SJSA1 (cell line): ENCODE measurements at regions not wholly inside any gene's neighbourhood (a gene's known extent, or its start where the extent isn't known, plus 50 kb on each side); places are given as distances from the start of the nearest gene placed in this dataset.
"Not testable (repeated sequence)": the region's sequence is repeated elsewhere in the genome, so short reads cannot be mapped to it uniquely, and the experiment has no call there.

Experiments used
- DNase-seq, 2 experiments: peaks; one replicate each; pipeline ENCODE4 v3.0.0-alpha.2; 2015 to 2020; ENCODE audit warnings: low spot score in 2 of 2, low read depth in 1 of 2
- H3K27ac ChIP-seq: fragments of 250-450 bp; sonication (Bioruptor Pico); 2 replicates; pipeline ENCODE4 v1.5.1; 2020; ENCODE audit warnings: mild to moderate bottlenecking, moderate library complexity
- H3K27me3 ChIP-seq: fragments of 250-450 bp; sonication (Bioruptor Pico); replicated peaks from 2 replicates; pipeline ENCODE4 v1.5.1; 2020; ENCODE audit warnings: mild to moderate bottlenecking, moderate library complexity
- H3K36me3 ChIP-seq: fragments of 250-450 bp; sonication (Bioruptor Pico); 2 replicates; pipeline ENCODE4 v1.5.1; 2020; ENCODE audit warnings: mild to moderate bottlenecking
- H3K4me1 ChIP-seq: fragments of 250-450 bp; sonication (Bioruptor Pico); replicated peaks from 2 replicates; pipeline ENCODE4 v1.6.1; 2021; ENCODE audit warnings: mild to moderate bottlenecking
- H3K4me3 ChIP-seq: fragments of 250-450 bp; sonication (Bioruptor Pico); 2 replicates; pipeline ENCODE4 v1.5.1; 2020; ENCODE audit warnings: mild to moderate bottlenecking
- H3K9me3 ChIP-seq: fragments of 250-450 bp; sonication (Bioruptor Pico); replicated peaks from 2 replicates; pipeline ENCODE4 v1.5.1; 2020; ENCODE audit warnings: mild to moderate bottlenecking

GRCh38 chr20:51271289-51271688 is 248.4 kb upstream of the KCNG1 start:
- DNase-seq, H3K27ac ChIP-seq, H3K9me3 ChIP-seq, H3K4me3 ChIP-seq, H3K27me3 ChIP-seq, H3K4me1 ChIP-seq, H3K36me3 ChIP-seq: not testable (repeated sequence)

GRCh38 chr20:51269671-51270070 is 246.8 kb upstream of the KCNG1 start:
- no peak for DNase-seq
- Histone ChIP-seq H3K4me1 (no peaks in the 10 kb centered on the region), H3K27ac (no peak overlapping the region), H3K9me3 (0 out of 2 replicates have a peak, but pooled peaks cover 3% of the 10 kb centered on the region), H3K36me3 (no peaks in the 10 kb centered on the region), H3K27me3 (no peaks in the 10 kb centered on the region; the same call in 1 of the 2 replicates), H3K4me3 (no peak overlapping the region)

DNA sequence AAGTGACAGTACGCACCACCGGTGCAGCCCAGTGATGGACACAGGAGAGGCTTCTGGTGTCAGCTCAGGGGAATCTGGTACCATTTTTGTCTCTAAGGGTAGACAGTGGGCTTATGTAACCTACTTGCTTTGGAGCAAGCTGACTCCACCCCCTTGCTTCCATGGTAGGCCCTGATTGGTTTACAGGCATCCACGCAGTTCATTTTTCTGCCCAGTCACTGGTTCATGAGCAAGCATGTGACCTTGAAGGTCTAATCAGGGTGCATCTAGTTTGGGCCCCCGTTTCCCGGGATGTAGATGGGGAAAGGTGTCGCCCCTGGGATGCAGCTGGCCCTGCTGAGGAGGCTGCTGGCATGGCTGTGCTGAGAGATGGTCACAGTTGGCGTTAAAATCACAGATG is 244.8 kb upstream of the KCNG1 start:
- Histone ChIP-seq H3K4me1 (no peaks in the 10 kb centered on the region), H3K27ac (no peak overlapping the region), H3K27me3 (peaks cover 4% of the 10 kb centered on the region; the same call in 1 of the 2 replicates), H3K9me3 (0 out of 2 replicates have a peak, but pooled peaks cover 5% of the 10 kb centered on the region), H3K36me3 (no peaks in the 10 kb centered on the region), H3K4me3 (no peak overlapping the region)
- DNase-seq = no peak

GRCh38 chr20:51266353-51266752 is 243.4 kb upstream of the KCNG1 start:
- DNase-seq = no peak
- H3K36me3 ChIP-seq = no peaks in the 10 kb centered on the region
- H3K27ac ChIP-seq = no peak overlapping the region
- H3K4me3 ChIP-seq = no peak overlapping the region
- 0 out of 2 replicates have a peak, but pooled peaks cover 5% of the 10 kb centered on the region for H3K9me3 ChIP-seq
- H3K4me1 ChIP-seq = no peaks in the 10 kb centered on the region
- H3K27me3 ChIP-seq = peaks cover 4% of the 10 kb centered on the region; the same call in 1 of the 2 replicates

- Histone ChIP-seq H3K4me3 (no peak overlapping the region), H3K36me3 (no peaks in the 10 kb centered on the region), H3K9me3 (0 out of 2 replicates have a peak, but pooled peaks cover 5% of the 10 kb centered on the region), H3K27ac (no peak overlapping the region), H3K27me3 (peaks cover 4% of the 10 kb centered on the region; the same call in 1 of the 2 replicates), H3K4me1 (no peaks in the 10 kb centered on the region)
- no peak for DNase-seq
These were observed 242.5 kb upstream of the KCNG1 start for GRCh38 chr20:51265361-51265760.

DNA sequence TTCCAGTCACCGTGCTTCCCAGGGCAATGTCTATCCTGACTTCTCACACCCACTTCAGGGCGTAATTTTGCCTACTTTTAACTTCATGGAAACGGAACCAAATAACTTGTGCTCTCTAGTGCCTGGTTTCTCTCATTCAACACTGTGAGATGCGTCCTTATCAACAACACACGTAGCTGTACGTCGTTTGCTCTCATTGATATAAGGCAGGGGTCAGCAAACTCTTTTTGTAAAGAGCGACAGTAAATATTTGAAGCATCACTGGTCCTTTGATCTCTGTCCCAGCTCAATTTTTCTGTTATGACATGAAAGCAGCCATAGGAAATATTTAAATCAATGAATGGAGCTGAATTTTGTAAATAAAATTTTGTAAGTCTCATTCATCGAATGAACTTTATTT is 239.3 kb upstream of the KCNG1 start:
- H3K36me3 ChIP-seq = no peaks in the 10 kb centered on the region
- peaks cover 4% of the 10 kb centered on the region; the same call in 1 of the 2 replicates for H3K27me3 ChIP-seq
- no peak overlapping the region for H3K4me3 ChIP-seq
- H3K27ac ChIP-seq = no peak overlapping the region
- H3K4me1 ChIP-seq = no peaks in the 10 kb centered on the region
- DNase-seq = no peak
- 0 out of 2 replicates have a peak, but pooled peaks cover 5% of the 10 kb centered on the region for H3K9me3 ChIP-seq

- H3K4me1 ChIP-seq = no peaks in the 10 kb centered on the region
- no peak overlapping the region for H3K27ac ChIP-seq
- H3K9me3 ChIP-seq = no peaks in the 10 kb centered on the region
- H3K36me3 ChIP-seq = no peaks in the 10 kb centered on the region
- no peak overlapping the region for H3K4me3 ChIP-seq
- DNase-seq = no peak
- H3K27me3 ChIP-seq = peaks cover 8% of the 10 kb centered on the region; the same call in 1 of the 2 replicates
These were observed 236.5 kb upstream of the KCNG1 start for GRCh38 chr20:51259455-51259854.

DNA sequence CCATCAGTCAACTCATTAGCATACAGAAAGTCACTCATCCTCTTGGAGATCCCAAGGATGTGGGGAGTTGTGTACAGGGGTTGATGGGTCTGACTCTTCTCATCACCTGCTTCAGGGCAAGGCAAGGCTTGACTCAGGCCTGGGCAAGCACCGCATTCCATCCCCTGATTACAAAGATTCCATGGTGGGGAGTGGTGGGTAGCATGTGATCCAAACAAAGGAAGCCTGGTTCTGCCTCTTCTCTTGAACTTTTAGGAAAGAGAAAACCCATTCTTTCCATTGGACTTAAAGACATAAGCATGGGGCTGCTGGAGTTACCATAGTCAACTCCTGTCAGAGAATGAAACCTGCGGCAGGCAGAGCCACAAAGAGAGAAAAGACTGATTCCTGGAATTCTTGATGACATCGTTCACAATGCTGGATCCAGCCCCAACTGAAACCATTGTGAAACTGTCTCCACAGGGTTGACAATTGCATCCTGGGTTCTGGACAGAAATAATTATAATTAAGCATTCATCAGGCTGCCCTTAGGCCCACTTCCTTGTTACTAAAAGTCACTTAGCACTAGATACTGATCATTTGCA is 235.8 kb upstream of the KCNG1 start:
- H3K4me1 ChIP-seq = no peaks in the 10 kb centered on the region
- no peaks in the 10 kb centered on the region for H3K36me3 ChIP-seq
- no peak overlapping the region for H3K27ac ChIP-seq
- H3K4me3 ChIP-seq = no peak overlapping the region
- H3K27me3 ChIP-seq = peaks cover 8% of the 10 kb centered on the region; the same call in 1 of the 2 replicates
- H3K9me3 ChIP-seq = no peaks in the 10 kb centered on the region
- no peak for DNase-seq

- Histone ChIP-seq H3K27ac (no peak overlapping the region), H3K36me3 (no peaks in the 10 kb centered on the region), H3K4me1 (no peaks in the 10 kb centered on the region), H3K27me3 (0 out of 2 replicates have a peak, but pooled peaks cover 8% of the 10 kb centered on the region), H3K9me3 (no peaks in the 10 kb centered on the region; the same call in 1 of the 2 replicates), H3K4me3 (no peak overlapping the region)
- no peak for DNase-seq
These were observed 232.5 kb upstream of the KCNG1 start for GRCh38 chr20:51255417-51255816.

DNA sequence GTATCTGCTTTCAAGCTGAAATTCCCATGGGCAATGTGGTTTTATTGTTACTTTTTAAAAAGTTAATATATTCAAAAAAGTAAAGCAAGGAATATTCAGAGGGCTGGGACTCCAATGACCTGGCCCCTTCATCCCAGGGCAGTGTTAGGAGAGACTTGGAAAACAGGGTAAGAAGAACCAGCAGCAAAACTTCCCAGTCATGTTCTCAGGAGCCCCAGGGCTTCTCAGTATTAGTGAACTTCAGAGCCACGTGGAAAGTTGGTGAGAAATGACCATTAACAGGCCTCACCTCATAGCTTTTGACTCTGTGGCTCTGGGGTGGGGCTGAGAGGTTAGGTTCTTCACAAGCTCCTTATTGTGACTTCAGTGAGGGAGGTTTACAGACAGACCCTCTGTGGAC is 230.4 kb upstream of the KCNG1 start:
- Histone ChIP-seq H3K4me3 (no peak overlapping the region), H3K36me3 (no peaks in the 10 kb centered on the region), H3K27ac (no peak overlapping the region), H3K4me1 (no peaks in the 10 kb centered on the region), H3K27me3 (peaks cover 8% of the 10 kb centered on the region; the same call in 1 of the 2 replicates), H3K9me3 (no peaks in the 10 kb centered on the region; the same call in 1 of the 2 replicates)
- no peak for DNase-seq

- H3K27ac ChIP-seq = no peak overlapping the region
- no peaks in the 10 kb centered on the region for H3K36me3 ChIP-seq
- H3K27me3 ChIP-seq = peaks cover 7% of the 10 kb centered on the region
- H3K4me1 ChIP-seq = no peaks in the 10 kb centered on the region
- no peak for DNase-seq
- H3K9me3 ChIP-seq = no peaks in the 10 kb centered on the region; the same call in 1 of the 2 replicates
- H3K4me3 ChIP-seq = no peak overlapping the region
These were observed 226.9 kb upstream of the KCNG1 start for GRCh38 chr20:51249781-51250180.

- no peak for DNase-seq
These were observed 226.3 kb upstream of the KCNG1 start for GRCh38 chr20:51249215-51249614.

GRCh38 chr20:51244466-51244865 is 221.6 kb upstream of the KCNG1 start:
- no peaks in the 10 kb centered on the region for H3K36me3 ChIP-seq
- peaks cover 10% of the 10 kb centered on the region for H3K27me3 ChIP-seq
- DNase-seq = no peak
- no peak overlapping the region for H3K27ac ChIP-seq
- H3K4me1 ChIP-seq = no peaks in the 10 kb centered on the region
- H3K9me3 ChIP-seq = peaks cover 3% of the 10 kb centered on the region; the same call in 1 of the 2 replicates
- H3K4me3 ChIP-seq = no peak overlapping the region

More at GRCh38 chr20:51249215-51249614, 226.3 kb upstream of the KCNG1 start:
- H3K27ac ChIP-seq = no peak overlapping the region
- H3K4me3 ChIP-seq = no peak overlapping the region
- peaks cover 7% of the 10 kb centered on the region for H3K27me3 ChIP-seq
- H3K4me1 ChIP-seq = no peaks in the 10 kb centered on the region
- H3K36me3 ChIP-seq = no peaks in the 10 kb centered on the region
- H3K9me3 ChIP-seq = no peaks in the 10 kb centered on the region; the same call in 1 of the 2 replicates

- Histone ChIP-seq H3K27ac (no peak overlapping the region), H3K4me1 (no peaks in the 10 kb centered on the region), H3K4me3 (no peak overlapping the region), H3K27me3 (peaks cover 14% of the 10 kb centered on the region), H3K9me3 (peaks cover 3% of the 10 kb centered on the region), H3K36me3 (no peaks in the 10 kb centered on the region)
- no peak for DNase-seq
These were observed 215.9 kb upstream of the KCNG1 start for GRCh38 chr20:51238675-51239305.
